Upper lobe of left lung (tissue), 6 donors: ENCODE measurements at regions not wholly inside any gene's neighbourhood (a gene's known extent, or its start where the extent isn't known, plus 50 kb on each side); places are given as distances from the start of the nearest gene placed in this dataset.
A peak's percentile ranks its signal among the peaks of the same experiment; 100 is the strongest.

Experiments
- ATAC-seq, 2 donors: fragments of 200-7000 bp; cut with Tn5 transposase; one replicate each; pipeline ENCODE4 v1.9.1; 2022; ENCODE audit warnings: mild to moderate bottlenecking in 2 of 2, moderate library complexity in 2 of 2; ENCODE audit not compliant: low FRiP score in 2 of 2
- DNase-seq, 2 donors: peaks; one replicate each; pipeline ENCODE4 v3.0.0-alpha.2; 2019 to 2020
- H3K27ac ChIP-seq, 4 donors: fragments of 200-600 bp; sonication (generic); one replicate each; pipeline ENCODE4 v1.5.1; 2016 to 2019
- H3K27me3 ChIP-seq, 4 donors: fragments of 200-600 bp; sonication (generic); one replicate each; pipeline ENCODE4 v1.5.1; 2017 to 2019
- H3K36me3 ChIP-seq, 4 donors: fragments of 200-600 bp; sonication (generic); one replicate each; pipeline ENCODE4 v1.5.1; 2016 to 2019
- H3K4me1 ChIP-seq, 4 donors: fragments of 200-600 bp; sonication (generic); one replicate each; pipeline ENCODE4 v1.5.1; 2018 to 2019
- H3K4me3 ChIP-seq, 4 donors: fragments of 200-600 bp; sonication (generic); one replicate each; pipeline ENCODE4 v1.5.1; 2017 to 2019; ENCODE audit warnings: mild to moderate bottlenecking in 2 of 4, moderate library complexity in 1 of 4
- H3K9me3 ChIP-seq, 4 donors: fragments of 200-600 bp; sonication (generic); one replicate each; pipeline ENCODE4 v1.5.1; 2018 to 2019
- EP300 ChIP-seq, 4 donors: sonication (generic); formaldehyde crosslinking; IDR thresholded peaks; one replicate each; pipeline ENCODE4 v1.5.1; 2017; ENCODE audit warnings: antibody characterized with exemption in 4 of 4, control low read depth in 2 of 4
- POLR2A ChIP-seq, 4 donors: fragments of 450-650 bp; IDR thresholded peaks; one replicate each; pipeline ENCODE4 v1.5.1; 2016 to 2017; ENCODE audit warnings: antibody characterized with exemption in 4 of 4, mild to moderate bottlenecking in 2 of 4
- POLR2AphosphoS5 ChIP-seq, 2 donors: sonication (generic); formaldehyde crosslinking; IDR thresholded peaks; one replicate each; pipeline ENCODE4 v1.5.1; 2017; ENCODE audit warnings: antibody characterized with exemption in 2 of 2
- WGBS, 2 donors: methylation state at CpG; one replicate each; pipeline ENCODE4 v1.1.5; 2017 to 2018; 5-methylcytosine and 5-hydroxymethylcytosine counted together
- TF ChIP-seq, protein P1 (sequence below), 6 experiments: fragments of 450-650 bp in 4 of 6; fragments of 200-600 bp in 2 of 6; sonication (generic) in 2 of 6; IDR thresholded peaks; one replicate each; pipeline ENCODE4 v1.5.1; 2016 to 2019; ENCODE audit warnings: antibody characterized with exemption in 6 of 6
- donor health status: DM: no; HTN: no; CAD: no; lungs with moderate emphysema.
- donor health status: DM: no; HTN: yes; CAD: no; lungs with severe emphysema.

DNA sequence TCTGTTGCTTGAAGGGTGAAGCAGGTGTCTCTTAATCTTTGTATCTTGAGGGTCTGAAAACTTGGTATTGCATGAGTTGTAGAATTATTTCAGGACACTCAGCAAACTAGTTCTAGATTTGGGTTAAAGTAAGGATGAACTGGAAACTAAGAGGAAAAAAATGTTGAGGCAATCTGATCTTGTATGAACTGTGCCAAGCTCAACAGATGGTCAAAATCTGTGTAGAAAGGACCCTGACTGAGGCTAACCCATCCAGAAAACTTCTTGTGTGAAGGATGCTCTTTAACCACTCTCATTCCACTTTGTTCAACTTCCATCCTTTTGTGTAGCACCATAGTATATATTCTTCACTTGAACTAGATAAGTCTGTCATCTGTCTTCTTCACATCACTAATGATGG lies 861.7 kb downstream of the SLC4A3 start:
- TF ChIP-seq POLR2A (IDR thresholded peaks at IDR 0.05) (no peak), EP300 (IDR thresholded peaks at IDR 0.05) (no peak), POLR2AphosphoS5 (IDR thresholded peaks at IDR 0.05) (no peak)
- TF ChIP-seq, protein P1, sequence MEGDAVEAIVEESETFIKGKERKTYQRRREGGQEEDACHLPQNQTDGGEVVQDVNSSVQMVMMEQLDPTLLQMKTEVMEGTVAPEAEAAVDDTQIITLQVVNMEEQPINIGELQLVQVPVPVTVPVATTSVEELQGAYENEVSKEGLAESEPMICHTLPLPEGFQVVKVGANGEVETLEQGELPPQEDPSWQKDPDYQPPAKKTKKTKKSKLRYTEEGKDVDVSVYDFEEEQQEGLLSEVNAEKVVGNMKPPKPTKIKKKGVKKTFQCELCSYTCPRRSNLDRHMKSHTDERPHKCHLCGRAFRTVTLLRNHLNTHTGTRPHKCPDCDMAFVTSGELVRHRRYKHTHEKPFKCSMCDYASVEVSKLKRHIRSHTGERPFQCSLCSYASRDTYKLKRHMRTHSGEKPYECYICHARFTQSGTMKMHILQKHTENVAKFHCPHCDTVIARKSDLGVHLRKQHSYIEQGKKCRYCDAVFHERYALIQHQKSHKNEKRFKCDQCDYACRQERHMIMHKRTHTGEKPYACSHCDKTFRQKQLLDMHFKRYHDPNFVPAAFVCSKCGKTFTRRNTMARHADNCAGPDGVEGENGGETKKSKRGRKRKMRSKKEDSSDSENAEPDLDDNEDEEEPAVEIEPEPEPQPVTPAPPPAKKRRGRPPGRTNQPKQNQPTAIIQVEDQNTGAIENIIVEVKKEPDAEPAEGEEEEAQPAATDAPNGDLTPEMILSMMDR (IDR thresholded peaks at IDR 0.05) = no peak
- H3K27me3 ChIP-seq = no peaks in the 10 kb centered on the region
- no peak overlapping the region for H3K4me3 ChIP-seq
- ATAC-seq = no peak
- no peaks in the 10 kb centered on the region for H3K9me3 ChIP-seq
- H3K27ac ChIP-seq = no peak overlapping the region
- H3K36me3 ChIP-seq = no peaks in the 10 kb centered on the region
- H3K4me1 ChIP-seq = no peaks in the 10 kb centered on the region
- DNase-seq = no peak

DNA sequence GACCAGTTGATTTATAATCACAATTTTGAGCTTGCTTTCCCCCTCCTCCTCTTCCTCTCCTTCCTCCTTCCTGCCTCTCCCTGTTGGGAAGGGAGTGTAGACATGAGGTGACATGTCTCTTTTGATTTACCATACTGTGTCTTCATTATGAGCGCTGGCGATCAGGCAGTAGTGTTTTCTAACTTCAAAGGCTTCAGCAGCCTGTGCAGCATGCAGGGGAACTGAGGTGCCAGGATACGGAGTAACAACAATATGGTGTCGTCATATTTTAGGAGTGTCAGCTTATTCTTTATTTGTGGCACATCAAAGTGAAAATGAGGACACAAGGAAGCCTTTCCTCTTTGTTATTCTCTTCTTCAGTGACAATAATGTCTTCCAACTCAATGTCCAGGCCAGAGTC lies 864.2 kb downstream of the SLC4A3 start:
- ATAC-seq (no peak), DNase-seq (no peak)
- TF ChIP-seq POLR2AphosphoS5 (IDR thresholded peaks at IDR 0.05) = no peak
- H3K27ac ChIP-seq = no peak overlapping the region
- H3K27me3 ChIP-seq = no peaks in the 10 kb centered on the region
- 46 to 74% methylated on average over 4 of the region's 4 CpGs for WGBS, 2 donors
- H3K4me3 ChIP-seq = no peak overlapping the region
- H3K9me3 ChIP-seq = no peaks in the 10 kb centered on the region
- H3K36me3 ChIP-seq = no peaks in the 10 kb centered on the region
- no peaks in the 10 kb centered on the region for H3K4me1 ChIP-seq

DNA sequence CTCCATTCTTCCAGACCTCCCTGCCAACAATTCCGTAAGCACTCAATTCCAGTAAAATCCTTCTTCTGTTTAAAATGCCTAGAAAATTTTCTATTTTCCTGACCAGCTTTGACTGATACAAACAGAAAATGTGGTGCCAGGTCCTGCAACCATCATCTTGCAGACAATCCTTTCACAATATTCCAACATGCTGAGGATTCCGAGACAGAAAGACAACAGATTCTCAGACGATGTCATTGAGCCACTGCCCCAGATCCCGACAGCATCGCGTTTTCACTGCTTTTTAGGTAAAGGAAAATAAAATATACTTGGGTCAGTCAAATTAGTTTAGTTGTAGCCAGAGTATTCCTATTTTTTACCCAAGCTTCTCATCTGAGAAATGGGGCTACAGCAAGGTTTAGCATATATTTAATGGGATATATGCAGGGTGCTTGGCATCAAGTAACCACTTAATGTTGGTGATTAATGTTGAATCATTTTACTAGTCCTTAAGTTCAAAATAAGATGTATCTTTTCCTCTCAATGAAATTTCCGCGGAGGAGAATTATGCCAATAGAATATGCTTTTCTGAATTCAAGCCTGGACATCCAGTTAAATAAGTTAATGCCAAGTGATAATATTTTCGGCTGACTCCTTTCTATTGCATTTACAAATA lies 866.6 kb downstream of the SLC4A3 start:
- no peaks in the 10 kb centered on the region for H3K36me3 ChIP-seq
- DNase-seq (no peak), ATAC-seq (peak in 1 of 2 donors; percentile 28)
- H3K4me3 ChIP-seq = no peak overlapping the region
- no peaks in the 10 kb centered on the region for H3K4me1 ChIP-seq
- no peak overlapping the region for H3K27ac ChIP-seq
- 88 to 93% methylated on average over 9 of the region's 9 CpGs for WGBS, 2 donors
- no peaks in the 10 kb centered on the region for H3K9me3 ChIP-seq
- TF ChIP-seq, protein P1 (IDR thresholded peaks at IDR 0.05) = no peak
- TF ChIP-seq POLR2A (IDR thresholded peaks at IDR 0.05) = no peak
- no peaks in the 10 kb centered on the region for H3K27me3 ChIP-seq

DNA sequence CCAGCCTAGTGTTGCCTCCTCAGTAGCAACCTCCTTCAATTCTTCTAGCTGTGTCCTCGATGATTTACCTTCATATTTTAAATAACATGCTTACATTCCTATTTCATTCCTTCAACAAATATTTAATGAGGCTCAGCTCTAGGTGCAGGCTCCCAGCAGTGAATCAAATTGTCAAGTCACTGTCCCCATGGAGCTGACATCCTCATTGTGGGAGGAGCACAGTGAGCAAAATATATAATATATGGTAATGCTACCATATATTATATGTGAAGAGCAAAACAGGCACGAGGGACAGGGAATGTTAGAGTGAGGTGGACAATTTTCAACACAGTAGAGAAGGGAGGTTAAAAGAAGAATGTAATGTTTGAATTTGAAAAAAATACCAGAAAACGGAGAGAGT lies 869.1 kb downstream of the SLC4A3 start:
- 79 to 83% methylated on average over 3 of the region's 3 CpGs for WGBS, 2 donors
- Histone ChIP-seq H3K4me3 (no peak overlapping the region), H3K27me3 (no peaks in the 10 kb centered on the region), H3K4me1 (no peaks in the 10 kb centered on the region), H3K9me3 (no peaks in the 10 kb centered on the region), H3K27ac (no peak overlapping the region), H3K36me3 (no peaks in the 10 kb centered on the region)
- TF ChIP-seq, protein P1 (IDR thresholded peaks at IDR 0.05) = no peak
- TF ChIP-seq EP300 (IDR thresholded peaks at IDR 0.05) (no peak), POLR2AphosphoS5 (IDR thresholded peaks at IDR 0.05) (no peak)
- ATAC-seq = no peak
- DNase-seq = no peak

DNA sequence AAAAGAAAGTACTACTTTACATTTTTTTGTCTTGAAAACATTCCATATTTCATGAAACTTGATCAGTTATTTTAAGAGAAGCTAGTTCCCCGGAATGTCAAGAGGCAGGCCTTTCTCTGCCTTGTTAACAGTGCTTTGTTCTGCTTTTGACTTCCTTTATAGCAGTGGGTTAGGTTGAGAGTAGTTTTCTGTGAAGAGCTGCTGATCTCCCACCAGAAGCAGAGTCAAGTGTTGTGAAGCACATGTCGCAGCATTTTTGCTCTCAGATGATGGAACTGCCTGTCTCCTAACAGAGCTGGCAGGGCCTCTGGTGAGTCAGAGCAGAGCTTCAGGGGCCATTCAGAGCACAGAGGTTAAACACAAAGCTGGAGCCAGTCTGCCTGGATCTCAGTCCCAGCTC lies 871.8 kb downstream of the SLC4A3 start:
- Histone ChIP-seq H3K27ac (no peak overlapping the region), H3K4me3 (no peak overlapping the region), H3K27me3 (no peaks in the 10 kb centered on the region), H3K9me3 (no peaks in the 10 kb centered on the region), H3K4me1 (no peaks in the 10 kb centered on the region), H3K36me3 (no peaks in the 10 kb centered on the region)
- DNase-seq (no peak), ATAC-seq (peak in 1 of 2 donors; percentile 76)
- WGBS, 2 donors = 23 to 24% methylated on average over 2 of the region's 2 CpGs
- TF ChIP-seq POLR2AphosphoS5 (IDR thresholded peaks at IDR 0.05) (no peak), POLR2A (IDR thresholded peaks at IDR 0.05) (no peak), EP300 (IDR thresholded peaks at IDR 0.05) (no peak)
- TF ChIP-seq, protein P1 (IDR thresholded peaks at IDR 0.05) = no peak
